Stimulated activated CD8-positive, alpha-beta memory T cell treated with anti-CD3 and anti-CD28 coated beads, Interleukin-4, amount 100 ng/mL, for 4 hours (primary cell): ENCODE measurements at regions not wholly inside any gene's neighbourhood (a gene's known extent, or its start where the extent isn't known, plus 50 kb on each side); places are given as distances from the start of the nearest gene placed in this dataset.
"Not testable (repeated sequence)": the region's sequence is repeated elsewhere in the genome, so short reads cannot be mapped to it uniquely, and the experiment has no call there.

ENCODE experiments used
- DNase-seq, 2 donors: peaks; one replicate each; pipeline ENCODE4 v3.0.0-alpha.2; 2020; ENCODE audit warnings: low read depth in 2 of 2, low spot score in 1 of 2

DNA sequence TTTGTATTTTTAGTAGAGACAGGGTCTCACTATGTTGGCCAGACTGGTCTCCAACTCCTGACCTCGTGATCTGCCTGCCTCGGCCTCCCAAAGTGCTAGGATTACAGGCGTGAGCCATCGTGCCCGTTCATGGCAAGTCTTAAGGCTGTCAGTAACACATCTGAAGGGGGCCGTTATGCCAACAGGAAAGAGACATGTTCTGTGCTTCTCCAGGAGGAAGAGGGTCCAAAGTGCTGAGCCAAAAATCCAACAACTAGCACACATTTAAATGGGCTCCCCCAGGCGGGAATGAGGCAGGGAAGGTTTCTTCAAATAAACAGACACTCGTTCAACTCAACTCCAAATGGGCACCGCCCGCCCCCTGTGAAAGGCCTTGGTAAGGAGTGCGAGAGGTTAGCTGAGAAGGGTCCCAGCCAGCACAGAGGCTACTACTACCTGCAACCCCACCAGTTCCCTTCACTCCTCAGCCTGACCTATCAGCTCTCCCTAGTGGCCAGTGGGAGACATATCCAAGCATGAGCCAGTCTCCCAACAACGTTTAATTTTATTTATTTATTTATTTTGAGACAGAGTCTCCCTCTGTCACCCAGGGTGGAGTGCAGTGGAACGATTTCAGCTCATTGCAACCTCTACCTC, 84.1 kb upstream of the DMRT1 start:
- no peak for DNase-seq

DNA sequence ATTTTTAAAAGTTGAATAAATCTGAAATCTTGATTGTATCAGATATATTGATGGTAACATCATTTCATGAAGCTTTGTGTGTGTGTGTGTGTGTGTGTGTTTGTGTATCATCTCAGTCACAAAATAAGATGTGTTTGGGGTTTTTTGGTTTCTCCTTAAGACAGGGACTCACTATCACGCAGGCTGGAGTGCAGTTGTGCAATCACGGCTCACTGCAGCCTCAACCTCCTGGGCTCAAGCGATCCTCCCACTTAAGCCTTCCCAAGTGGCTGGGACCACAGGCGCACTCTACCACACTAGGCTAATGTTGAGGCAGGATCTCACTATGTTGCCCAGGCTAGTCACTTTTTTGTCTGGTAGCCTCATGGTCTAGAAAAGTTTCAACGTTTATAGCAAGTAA, 83.4 kb upstream of the DMRT1 start:
- no peak for DNase-seq

DNA sequence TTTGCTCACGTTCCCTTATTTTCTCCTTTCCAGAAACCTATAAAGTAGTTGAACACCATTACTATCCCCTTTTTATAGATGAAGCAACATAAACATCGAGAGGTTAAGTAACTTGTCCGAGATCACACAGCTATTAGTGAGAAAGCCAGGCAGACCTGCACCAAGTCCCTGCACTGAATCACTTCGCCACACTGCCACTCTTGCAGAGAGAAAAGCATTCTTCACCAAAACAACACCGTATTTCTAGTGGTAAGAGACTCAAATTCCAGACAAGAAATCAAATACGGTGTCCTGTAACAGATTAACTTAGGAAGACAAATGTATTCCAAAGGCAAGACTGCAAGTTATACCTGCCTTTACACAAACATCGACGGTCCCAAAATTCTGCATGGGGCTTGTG, 82.0 kb upstream of the DMRT1 start:
- DNase-seq: no peak

DNA sequence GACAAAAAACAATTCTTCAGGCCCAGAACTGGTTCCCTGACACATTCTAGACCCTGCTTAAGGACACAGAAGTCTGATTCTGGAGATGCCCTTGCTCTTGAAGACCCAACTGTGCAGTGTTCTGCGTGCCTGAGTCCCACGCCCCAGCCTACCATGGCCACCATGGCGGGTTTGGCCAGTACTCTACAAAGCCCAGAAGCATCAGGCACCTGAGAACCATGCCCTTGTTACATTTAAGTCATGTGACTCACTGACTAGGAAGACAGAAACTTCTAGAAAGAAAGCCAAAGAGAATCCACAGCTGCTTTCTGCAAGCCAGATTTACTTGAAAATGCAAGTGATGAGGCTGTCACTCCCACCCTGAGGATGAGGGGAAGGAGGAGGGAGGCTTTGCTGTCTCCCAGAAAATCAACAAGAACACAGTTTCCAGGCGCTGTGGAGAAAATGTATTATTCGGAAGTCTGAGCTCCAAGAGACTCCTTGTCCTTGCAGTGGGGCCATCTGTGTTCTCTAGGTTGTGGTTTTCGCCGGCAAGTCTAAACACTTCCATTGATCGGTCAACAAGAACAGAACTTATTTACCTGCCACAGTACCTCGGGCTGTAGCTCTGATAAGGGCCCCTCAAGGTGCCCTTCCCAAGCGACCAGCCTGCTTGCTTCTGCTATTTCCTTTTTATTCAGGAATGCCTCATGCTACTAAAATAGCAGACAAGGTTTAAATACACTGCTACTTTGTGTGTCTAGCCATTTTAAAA, 81.3 kb upstream of the DMRT1 start:
- DNase-seq: no peak

DNA sequence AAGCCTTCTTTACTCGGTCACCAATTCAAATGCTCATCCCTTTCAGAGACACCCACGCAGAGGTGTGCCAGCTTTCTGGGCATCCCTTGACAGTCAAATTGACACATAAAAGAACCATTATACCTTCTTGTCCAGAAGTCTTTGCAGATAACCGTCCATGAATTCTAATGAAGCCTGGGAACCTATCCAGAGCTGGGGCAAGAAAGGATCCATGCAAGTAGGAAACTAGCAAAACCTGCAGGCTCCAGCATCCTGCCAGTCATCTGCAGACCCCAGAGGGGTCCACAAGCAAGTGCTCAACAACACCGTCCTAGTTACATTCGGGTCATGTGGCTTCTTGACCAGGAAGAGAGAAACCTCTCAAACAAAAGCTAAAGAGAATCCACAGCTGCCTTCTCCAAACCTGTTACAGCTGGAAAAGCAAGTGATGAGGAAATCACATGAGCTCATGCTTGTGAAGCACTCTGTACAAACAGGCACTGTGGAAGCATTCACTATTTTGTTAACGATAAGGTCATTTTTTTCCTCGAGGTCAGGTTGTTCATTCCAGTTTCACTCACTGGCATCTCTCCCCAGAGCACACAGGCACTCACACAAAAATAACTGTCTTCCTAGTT, 80.2 kb upstream of the DMRT1 start:
- no peak for DNase-seq

DNA sequence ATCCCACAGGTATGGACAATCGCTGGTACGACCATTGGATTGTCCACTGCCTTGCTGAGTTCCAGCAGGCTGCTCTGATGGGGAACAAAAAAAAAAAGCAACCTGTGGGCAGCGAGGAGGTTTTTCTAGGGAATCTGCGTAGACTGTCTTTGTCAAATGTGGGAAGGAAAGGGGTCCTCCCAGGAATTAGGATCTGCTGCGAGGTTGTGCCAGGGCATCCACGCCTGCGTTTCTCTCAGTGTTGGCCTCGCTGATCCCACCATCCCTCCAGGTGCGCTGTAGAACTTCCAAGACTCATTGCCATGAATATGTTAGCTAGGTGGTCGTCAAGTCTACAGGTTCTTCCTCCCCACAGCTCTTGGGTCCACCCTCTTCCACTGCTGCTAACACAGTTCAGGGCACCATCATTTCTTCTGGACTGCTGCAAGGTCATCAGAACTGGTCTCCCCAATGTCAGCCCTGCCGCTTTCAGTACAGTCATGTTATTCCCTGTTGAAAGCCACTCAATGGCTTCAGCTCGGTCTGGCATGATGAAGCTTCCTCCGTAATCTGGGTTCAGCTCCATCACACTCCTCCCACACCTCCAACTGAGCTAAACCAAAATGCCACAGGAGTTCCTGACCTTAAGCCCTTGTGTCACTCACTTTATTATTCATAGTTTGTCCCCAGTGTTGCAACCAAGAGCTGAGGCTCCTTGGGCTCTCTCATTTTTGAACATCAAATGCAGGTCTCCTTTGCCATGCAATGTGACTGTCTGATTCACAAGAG, 79.5 kb upstream of the DMRT1 start:
- no peak for DNase-seq

DNA sequence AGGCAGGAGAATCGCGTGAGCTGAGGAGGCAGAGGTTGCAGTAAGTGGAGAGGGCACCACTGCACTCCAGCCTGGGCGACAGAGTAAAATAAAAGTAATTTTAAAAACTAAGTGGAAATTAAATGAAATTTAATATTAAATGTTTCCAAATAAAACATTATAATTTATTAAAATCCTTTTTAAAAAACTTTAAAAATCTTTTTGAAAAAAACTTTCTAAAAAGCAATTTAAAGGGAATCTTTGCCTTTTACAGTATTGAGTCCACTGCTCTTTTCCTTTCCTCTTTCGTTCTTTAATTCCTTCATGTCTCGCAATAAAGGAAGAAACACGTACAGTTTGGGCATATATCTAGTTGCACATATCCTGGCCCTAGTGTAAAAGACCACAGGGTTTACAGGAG, 77.8 kb upstream of the DMRT1 start:
- no peak for DNase-seq

DNA sequence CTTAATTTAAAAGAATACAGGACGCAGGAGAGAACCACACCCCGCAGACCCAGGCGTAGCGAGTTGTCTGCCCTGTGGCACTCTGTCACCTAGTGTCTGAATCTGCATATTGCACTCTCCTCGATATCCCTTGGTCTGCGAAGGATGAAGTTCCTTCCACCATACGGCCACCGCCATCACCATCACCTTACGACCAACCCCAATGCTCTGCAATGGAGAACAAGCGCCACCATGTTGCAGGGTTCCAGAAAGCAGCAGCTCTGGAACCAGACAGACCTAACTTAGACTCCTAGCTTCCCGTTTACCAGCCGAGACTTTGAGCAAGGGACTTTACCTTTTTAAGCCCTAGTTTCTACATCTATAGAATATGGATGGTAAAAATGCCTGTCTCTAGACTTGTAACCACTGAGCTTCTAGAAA, 77.4 kb upstream of the DMRT1 start:
- no peak for DNase-seq

DNA sequence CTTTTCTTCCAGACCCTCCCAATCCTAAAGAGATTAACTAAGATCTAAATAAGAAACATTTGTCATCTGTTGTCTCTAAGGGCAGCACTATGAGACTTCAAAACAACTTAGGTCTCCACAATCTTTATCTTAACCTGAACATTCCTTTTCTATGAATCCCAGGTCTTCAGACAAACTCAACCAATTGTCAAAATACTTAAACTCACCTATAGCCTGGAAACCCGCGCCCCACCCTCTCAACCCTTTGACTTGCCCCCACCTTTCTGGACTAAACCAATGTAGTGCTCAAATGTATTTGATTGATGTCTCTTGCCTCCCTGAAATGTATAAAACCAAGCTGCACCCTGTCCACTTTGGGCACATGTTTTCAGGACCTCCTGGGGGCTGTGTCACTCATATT, 76.5 kb upstream of the DMRT1 start:
- DNase-seq: no peak

DNA sequence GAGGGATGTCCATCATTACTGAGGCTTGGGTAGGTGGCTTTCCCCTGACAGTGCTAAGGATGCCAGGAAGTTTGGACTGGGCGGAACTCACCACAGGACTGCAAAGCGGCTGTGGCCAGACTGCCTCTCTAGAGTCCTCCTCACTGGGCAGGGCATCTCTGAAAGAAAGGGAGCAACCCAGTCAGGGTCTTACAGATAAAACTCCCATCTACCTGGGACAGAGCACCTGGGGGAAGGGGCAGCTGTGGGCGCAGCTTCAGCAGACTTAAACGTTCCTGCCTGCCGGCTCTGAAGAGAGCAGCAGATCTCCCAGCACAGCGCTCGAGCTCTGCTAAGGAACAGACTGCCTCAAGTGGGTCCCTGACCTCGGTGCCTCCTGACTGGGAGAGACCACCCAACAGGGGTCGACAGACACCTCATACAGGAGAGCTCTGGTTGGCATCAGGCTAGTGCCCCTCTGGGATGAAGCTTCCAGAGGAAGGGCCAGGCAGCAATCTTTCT, 74.4 kb upstream of the DMRT1 start:
- not testable (repeated sequence) for DNase-seq

DNA sequence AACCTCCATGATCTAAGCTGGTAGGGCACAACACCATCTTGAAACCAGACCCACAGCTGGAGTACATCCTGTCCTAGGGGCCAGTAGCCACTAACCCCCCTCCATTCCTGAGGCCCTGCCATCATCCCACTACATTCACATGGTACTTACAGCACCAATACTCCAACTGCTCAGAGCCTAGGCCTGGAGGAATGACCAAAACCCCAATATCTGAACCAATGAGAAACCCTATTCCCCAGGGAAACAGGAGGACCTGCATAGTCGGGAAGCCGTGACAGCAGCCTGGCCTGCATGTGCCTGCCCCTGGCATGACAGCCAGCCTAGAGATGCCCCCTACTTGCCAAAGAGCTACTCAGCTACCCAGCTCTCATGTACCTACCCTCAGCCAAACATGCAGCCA, 65.4 kb upstream of the DMRT1 start:
- DNase-seq: no peak

DNA sequence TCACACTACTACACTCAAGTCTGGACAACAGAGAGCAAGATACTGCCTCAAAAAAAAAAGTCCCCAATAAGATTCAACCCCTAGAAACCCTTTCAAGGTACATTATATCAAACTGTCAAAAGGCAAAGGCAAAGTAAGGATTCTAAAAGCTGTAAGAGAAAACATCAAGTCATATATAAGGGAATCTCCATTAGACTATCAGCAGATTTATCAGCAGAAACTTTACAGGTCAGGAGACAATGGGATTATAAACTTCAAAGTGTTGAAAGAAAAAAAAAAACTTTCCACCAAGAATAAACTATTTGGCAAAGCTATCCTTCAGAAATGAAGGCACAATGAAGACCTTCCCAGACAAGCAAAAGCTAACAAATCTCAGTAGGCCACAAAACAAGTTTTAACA, 63.5 kb upstream of the DMRT1 start:
- DNase-seq: no peak

DNA sequence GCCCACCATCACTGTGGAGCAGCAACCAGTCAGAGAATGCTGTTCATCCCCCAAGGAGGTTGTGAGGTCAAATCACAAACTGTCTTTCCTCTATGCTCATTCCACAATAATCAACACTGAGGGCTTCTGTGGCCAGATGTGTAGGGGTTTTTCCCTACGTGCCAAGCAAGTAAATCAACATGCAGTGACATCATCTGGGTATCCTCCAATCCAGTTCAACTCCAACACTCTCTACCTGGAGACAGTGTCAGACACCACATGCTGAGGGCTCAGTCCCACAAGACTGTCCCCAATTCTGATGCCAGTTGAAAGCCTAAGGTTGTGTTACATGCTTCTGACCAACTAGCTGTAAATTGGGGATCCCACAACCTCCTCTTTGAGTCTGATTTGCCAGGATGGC, 57.3 kb upstream of the DMRT1 start:
- no peak for DNase-seq

DNA sequence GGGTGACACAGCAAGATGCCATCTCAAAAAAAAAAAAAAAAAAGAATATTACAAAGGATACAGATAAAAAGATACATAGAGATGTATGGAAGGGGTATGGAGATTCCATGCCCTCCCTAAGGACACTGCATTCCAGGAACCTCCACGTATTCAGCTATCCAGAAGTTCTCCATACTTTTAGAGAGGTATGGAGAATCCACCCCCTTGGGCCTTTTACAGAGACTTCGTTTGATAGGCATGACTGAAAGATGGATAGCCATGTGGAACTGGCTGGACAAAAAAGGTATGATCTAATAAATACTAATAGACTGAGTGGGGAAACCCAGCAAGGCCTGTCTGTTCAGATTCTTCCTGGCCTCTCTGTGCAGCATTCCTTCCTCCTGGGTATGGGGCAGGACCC, 56.6 kb upstream of the DMRT1 start:
- no peak for DNase-seq

DNA sequence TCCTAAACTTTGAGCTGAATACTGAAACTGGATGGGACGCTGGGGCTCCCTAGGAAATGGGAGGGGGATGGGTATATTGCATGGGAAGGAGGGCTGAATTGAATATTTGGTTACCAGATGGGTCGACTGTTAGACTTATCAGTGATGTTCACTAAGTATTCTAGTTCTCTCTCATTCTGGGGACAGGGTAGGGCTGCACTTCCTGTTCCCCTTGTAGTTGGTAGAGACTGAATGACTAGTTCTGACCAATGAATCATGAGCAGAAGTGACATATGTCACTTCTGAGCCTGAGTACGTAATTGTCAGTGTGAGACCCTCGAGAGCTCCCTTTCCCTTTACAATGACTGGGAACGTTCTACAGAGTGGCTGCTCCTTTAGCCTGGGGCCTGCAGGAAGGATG, 55.5 kb upstream of the DMRT1 start:
- no peak for DNase-seq

DNA sequence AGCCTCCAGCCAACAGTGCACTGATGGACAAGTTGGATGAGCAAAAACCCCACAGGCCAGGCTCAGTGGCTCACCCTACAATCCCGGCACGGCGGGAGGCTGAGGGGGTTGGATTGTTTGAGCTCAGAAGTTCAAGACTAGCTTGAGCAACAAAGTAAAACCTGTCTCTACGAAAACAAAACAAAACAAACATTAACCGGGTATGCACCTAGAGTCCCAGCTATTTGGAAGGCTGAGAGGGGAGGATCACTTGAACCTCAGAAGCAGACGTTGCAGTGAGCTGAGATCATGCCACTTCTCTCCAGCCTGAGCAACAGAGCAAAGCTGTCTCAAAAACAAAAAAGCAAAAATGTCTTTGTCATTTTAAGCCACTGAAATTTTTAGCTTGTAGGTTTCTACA, 55.1 kb upstream of the DMRT1 start:
- DNase-seq: no peak

DNA sequence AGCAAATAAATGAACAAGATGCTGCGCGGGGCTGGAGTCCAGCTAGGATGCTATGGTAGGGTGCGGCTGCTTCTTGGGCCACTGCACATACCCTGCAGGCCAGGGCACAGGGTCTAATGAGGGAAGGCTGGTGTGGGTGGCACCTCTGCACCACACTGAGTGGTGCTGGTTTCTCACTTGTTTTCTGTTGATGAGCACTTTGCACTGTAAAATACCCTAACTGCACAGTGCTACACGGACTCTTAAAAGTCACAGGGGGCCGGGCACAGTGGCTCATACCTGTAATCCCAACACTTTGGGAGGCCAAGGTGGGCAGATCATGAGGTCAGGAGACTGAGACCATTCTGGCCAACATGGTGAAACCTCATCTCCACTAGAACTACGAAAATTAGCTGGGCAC, 52.7 kb upstream of the DMRT1 start:
- DNase-seq: no peak
